Esophagus muscularis mucosa (tissue), 4 donors: ENCODE measurements at regions not wholly inside any gene's neighbourhood (a gene's known extent, or its start where the extent isn't known, plus 50 kb on each side); places are given as distances from the start of the nearest gene placed in this dataset.

ENCODE experiments used
- EP300 ChIP-seq: sonication (generic); formaldehyde crosslinking; IDR thresholded peaks from one replicate; pipeline ENCODE4 v1.6.1; 2017; ENCODE audit warnings: antibody characterized with exemption
- POLR2A ChIP-seq: fragments of 450-650 bp; IDR thresholded peaks from one replicate; pipeline ENCODE4 v1.6.1; 2017; ENCODE audit warnings: antibody characterized with exemption, moderate library complexity, mild to moderate bottlenecking, low read depth
- POLR2AphosphoS5 ChIP-seq, 2 donors: sonication (generic); formaldehyde crosslinking; IDR thresholded peaks; one replicate each; pipeline ENCODE4 v1.6.1; 2017; ENCODE audit warnings: antibody characterized with exemption in 2 of 2
- TF ChIP-seq, protein P1 (sequence below), 3 experiments: fragments of 200-600 bp in 2 of 3; fragments of 450-650 bp in 1 of 3; sonication (generic) in 2 of 3; IDR thresholded peaks; one replicate each; pipeline ENCODE4 v1.5.1; 2017 to 2019; ENCODE audit warnings: antibody characterized with exemption in 3 of 3, mild to moderate bottlenecking in 2 of 3, moderate library complexity in 1 of 3

DNA sequence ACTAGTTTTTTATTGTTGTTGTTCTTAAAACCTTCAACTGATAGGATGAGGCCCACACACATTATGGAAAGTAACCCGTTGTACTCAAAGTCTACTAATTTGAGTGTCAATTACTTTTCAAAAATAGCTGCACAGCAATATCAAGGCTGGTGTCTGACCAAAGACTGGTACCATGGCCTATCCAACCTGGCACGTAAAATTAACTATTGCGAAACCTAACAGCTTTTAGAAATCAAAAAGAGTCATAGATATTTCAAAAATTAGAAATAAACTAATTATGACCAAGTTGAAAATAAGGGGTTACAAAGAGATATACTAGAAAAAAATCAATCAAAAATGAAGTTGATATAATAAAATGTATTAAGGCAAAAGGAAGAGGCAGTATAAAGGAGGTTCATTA is 501.5 kb upstream of the SLC8A1 start:
- TF ChIP-seq, protein P1, sequence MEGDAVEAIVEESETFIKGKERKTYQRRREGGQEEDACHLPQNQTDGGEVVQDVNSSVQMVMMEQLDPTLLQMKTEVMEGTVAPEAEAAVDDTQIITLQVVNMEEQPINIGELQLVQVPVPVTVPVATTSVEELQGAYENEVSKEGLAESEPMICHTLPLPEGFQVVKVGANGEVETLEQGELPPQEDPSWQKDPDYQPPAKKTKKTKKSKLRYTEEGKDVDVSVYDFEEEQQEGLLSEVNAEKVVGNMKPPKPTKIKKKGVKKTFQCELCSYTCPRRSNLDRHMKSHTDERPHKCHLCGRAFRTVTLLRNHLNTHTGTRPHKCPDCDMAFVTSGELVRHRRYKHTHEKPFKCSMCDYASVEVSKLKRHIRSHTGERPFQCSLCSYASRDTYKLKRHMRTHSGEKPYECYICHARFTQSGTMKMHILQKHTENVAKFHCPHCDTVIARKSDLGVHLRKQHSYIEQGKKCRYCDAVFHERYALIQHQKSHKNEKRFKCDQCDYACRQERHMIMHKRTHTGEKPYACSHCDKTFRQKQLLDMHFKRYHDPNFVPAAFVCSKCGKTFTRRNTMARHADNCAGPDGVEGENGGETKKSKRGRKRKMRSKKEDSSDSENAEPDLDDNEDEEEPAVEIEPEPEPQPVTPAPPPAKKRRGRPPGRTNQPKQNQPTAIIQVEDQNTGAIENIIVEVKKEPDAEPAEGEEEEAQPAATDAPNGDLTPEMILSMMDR (IDR thresholded peaks at IDR 0.05) = no peak
- TF ChIP-seq POLR2AphosphoS5 (IDR thresholded peaks at IDR 0.05) = no peak
- no peak for TF ChIP-seq POLR2A
- TF ChIP-seq EP300 = no peak
